ENCODE measurements at regions not wholly inside any gene's neighbourhood (a gene's known extent, or its start where the extent isn't known, plus 50 kb on each side); places are given as distances from the start of the nearest gene placed in this dataset.

DNA sequence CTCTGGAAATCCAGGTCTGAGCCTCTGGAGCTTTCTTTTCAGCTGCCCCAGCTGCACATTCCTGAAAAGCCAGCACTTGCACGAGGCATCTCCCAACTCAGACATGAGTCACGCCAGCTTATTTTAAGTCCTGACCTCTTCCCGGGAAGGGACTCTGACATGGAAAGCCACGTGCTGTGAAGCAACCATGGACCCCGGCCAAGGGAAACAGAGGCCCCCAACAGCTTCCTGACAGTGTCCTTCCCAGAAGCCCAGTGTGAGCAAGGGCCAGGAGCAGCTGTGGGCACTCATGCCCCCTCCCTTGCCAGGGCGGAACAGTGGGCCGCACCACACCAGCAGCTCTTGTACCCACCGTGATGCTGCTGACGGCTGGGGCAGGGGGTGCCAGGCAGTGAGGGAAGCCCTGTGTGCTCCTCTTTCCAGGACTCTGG is 118.8 kb upstream of the CADM1 start:
- Histone ChIP-seq H3F3A (ENCODE audit: insufficient read depth, low read length) (no peaks in the 10 kb centered on the region), H3K27ac (ENCODE audit: low read depth, low read length, poor library complexity, severe bottlenecking) (no peak overlapping the region), H3K36me3 (ENCODE audit: insufficient read depth, low read length) (no peaks in the 10 kb centered on the region), H3K9me2 (ENCODE audit: low read depth, low read length) (no peaks in the 10 kb centered on the region), H3K9ac (ENCODE audit: low read length) (no peak overlapping the region), H3K27me3 (ENCODE audit: insufficient read depth, low read length) (no peaks in the 10 kb centered on the region), H2AFZ (ENCODE audit: low read length) (no peak overlapping the region), H3K79me2 (ENCODE audit: insufficient read depth, low read length) (no peaks in the 10 kb centered on the region), H3K4me2 (ENCODE audit: low read length) (no peak overlapping the region), H3K4me3 (ENCODE audit: low read depth, low read length, poor library complexity, severe bottlenecking) (no peak overlapping the region), H4K20me1 (ENCODE audit: insufficient read depth, low read length) (no peaks in the 10 kb centered on the region), H3K9me3 (ENCODE audit: low read length) (no peaks in the 10 kb centered on the region), H3K4me1 (ENCODE audit: insufficient read depth, low read length, severe bottlenecking) (no peaks in the 10 kb centered on the region)
- TF ChIP-seq, protein P1, sequence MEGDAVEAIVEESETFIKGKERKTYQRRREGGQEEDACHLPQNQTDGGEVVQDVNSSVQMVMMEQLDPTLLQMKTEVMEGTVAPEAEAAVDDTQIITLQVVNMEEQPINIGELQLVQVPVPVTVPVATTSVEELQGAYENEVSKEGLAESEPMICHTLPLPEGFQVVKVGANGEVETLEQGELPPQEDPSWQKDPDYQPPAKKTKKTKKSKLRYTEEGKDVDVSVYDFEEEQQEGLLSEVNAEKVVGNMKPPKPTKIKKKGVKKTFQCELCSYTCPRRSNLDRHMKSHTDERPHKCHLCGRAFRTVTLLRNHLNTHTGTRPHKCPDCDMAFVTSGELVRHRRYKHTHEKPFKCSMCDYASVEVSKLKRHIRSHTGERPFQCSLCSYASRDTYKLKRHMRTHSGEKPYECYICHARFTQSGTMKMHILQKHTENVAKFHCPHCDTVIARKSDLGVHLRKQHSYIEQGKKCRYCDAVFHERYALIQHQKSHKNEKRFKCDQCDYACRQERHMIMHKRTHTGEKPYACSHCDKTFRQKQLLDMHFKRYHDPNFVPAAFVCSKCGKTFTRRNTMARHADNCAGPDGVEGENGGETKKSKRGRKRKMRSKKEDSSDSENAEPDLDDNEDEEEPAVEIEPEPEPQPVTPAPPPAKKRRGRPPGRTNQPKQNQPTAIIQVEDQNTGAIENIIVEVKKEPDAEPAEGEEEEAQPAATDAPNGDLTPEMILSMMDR (IDR thresholded peaks at IDR 0.05; ENCODE audit: low read length), result no peak
- no peak for TF ChIP-seq EZH2 (IDR thresholded peaks at IDR 0.05; ENCODE audit: borderline replicate concordance, low read length)

DNA sequence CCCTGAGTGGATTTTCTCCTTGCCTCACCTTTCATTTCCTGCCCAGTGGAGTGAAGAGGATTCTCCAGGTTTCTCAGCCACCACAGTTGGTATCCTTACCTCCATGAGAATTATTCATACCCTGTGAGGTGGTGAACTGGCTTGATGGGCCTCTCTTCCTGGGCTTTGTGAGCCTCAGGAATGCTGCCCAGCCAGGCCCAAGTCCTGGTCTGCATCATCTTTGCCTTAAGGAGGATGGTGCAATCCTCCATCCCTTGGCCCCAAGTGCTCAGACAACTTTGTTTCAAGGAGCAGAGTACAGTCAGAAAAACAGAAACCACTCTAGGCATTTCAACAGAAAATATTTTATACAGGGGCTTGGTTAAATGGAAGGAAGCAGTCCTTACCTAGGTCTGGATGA is 114.2 kb upstream of the CADM1 start:
- Histone ChIP-seq H3K4me2 (ENCODE audit: low read length) (no peak overlapping the region), H2AFZ (ENCODE audit: low read length) (no peak overlapping the region), H3K36me3 (ENCODE audit: insufficient read depth, low read length) (no peaks in the 10 kb centered on the region), H3K9me2 (ENCODE audit: low read depth, low read length) (no peaks in the 10 kb centered on the region), H3K27me3 (ENCODE audit: insufficient read depth, low read length) (no peaks in the 10 kb centered on the region), H3K9ac (ENCODE audit: low read length) (no peak overlapping the region), H3K9me3 (ENCODE audit: low read length) (no peaks in the 10 kb centered on the region), H3F3A (ENCODE audit: insufficient read depth, low read length) (no peaks in the 10 kb centered on the region), H4K20me1 (ENCODE audit: insufficient read depth, low read length) (no peaks in the 10 kb centered on the region), H3K4me1 (ENCODE audit: insufficient read depth, low read length, severe bottlenecking) (no peaks in the 10 kb centered on the region), H3K79me2 (ENCODE audit: insufficient read depth, low read length) (no peaks in the 10 kb centered on the region), H3K4me3 (ENCODE audit: low read depth, low read length, poor library complexity, severe bottlenecking) (no peak overlapping the region), H3K27ac (ENCODE audit: low read depth, low read length, poor library complexity, severe bottlenecking) (no peak overlapping the region)
- TF ChIP-seq, protein P1 (IDR thresholded peaks at IDR 0.05; ENCODE audit: low read length), result no peak
- TF ChIP-seq EZH2 (IDR thresholded peaks at IDR 0.05; ENCODE audit: borderline replicate concordance, low read length), result no peak

DNA sequence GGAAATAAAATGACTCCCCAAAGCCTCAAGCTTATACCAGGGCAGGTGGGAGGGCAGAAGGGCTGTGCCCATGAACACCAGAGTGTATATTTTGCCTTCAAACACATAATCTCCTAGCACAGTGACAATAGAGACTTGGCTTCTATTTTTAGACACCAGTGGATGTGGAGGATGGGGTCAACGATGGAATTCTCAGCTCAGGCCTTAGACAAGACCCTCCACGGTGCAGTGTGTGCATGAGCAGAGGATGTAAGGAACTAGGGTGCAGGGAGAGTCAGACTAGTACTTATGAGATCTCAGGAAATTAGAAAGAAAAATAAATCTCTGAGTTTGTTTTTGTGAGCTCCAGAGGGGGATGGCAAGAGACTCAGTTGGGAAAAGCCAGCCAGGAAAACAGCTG is 113.6 kb upstream of the CADM1 start:
- no peaks in the 10 kb centered on the region for H3K27me3 ChIP-seq (ENCODE audit: insufficient read depth, low read length)
- H2AFZ ChIP-seq (ENCODE audit: low read length), result no peak overlapping the region
- no peaks in the 10 kb centered on the region for H4K20me1 ChIP-seq (ENCODE audit: insufficient read depth, low read length)
- no peak overlapping the region for H3K4me3 ChIP-seq (ENCODE audit: low read depth, low read length, poor library complexity, severe bottlenecking)
- no peak for TF ChIP-seq EZH2 (IDR thresholded peaks at IDR 0.05; ENCODE audit: borderline replicate concordance, low read length)
- TF ChIP-seq, protein P1 (IDR thresholded peaks at IDR 0.05; ENCODE audit: low read length), result no peak
- no peak overlapping the region for H3K9ac ChIP-seq (ENCODE audit: low read length)
- no peaks in the 10 kb centered on the region for H3K4me1 ChIP-seq (ENCODE audit: insufficient read depth, low read length, severe bottlenecking)
- H3F3A ChIP-seq (ENCODE audit: insufficient read depth, low read length), result no peaks in the 10 kb centered on the region
- no peaks in the 10 kb centered on the region for H3K36me3 ChIP-seq (ENCODE audit: insufficient read depth, low read length)
- no peak overlapping the region for H3K27ac ChIP-seq (ENCODE audit: low read depth, low read length, poor library complexity, severe bottlenecking)
- no peaks in the 10 kb centered on the region for H3K9me2 ChIP-seq (ENCODE audit: low read depth, low read length)
- H3K79me2 ChIP-seq (ENCODE audit: insufficient read depth, low read length), result no peaks in the 10 kb centered on the region
- H3K4me2 ChIP-seq (ENCODE audit: low read length), result no peak overlapping the region
- no peaks in the 10 kb centered on the region for H3K9me3 ChIP-seq (ENCODE audit: low read length)

Data from OCI-LY1 (cell line).